HCT116 (cell line): ENCODE measurements at regions not wholly inside any gene's neighbourhood (a gene's known extent, or its start where the extent isn't known, plus 50 kb on each side); places are given as distances from the start of the nearest gene placed in this dataset.

Source experiments
- ATAC-seq: fragments of 200-7000 bp; cut with Tn5 transposase; 2 replicates; pipeline ENCODE4 v1.9.1; 2020; ENCODE audit warnings: mild to moderate bottlenecking, moderate library complexity
- BruUV-seq: library from RNA; stranded (reverse); fragments of 400-500 nt; replicated peaks from 2 replicates; lab custom pipeline; 2021; lab: Mats Ljungman, UMichigan
- CTCF ChIA-PET: fragments of 300-600 bp; sonication (Branson Sonifier 250); formaldehyde crosslinking; loops from one replicate; lab custom pipeline; 2021; ENCODE audit warnings: antibody characterized with exemption; lab: Charles Lee
- POLR2A ChIA-PET: fragments of 300-600, 350-600 bp; sonication (Branson Sonifier 250); formaldehyde crosslinking; loops from one replicate; lab custom pipeline; 2021; ENCODE audit warnings: antibody characterized with exemption; lab: Charles Lee
- RAD21 ChIA-PET, 2 experiments: fragments of 300-600 bp; sonication (Branson Sonifier 250); formaldehyde crosslinking; loops; one replicate each; lab custom pipeline; 2023; ENCODE audit warnings: low total read pairs in 2 of 2; ENCODE audit not compliant: uncharacterized antibody in 2 of 2, unreplicated experiment in 2 of 2, low non-redundant PET in 1 of 2; lab: Charles Lee
- DNase-seq: peaks from one replicate; pipeline ENCODE4 v3.0.0-alpha.2; 2010; ENCODE audit warnings: low read depth, low spot score
- H2AFZ ChIP-seq: fragments of 200-600 bp; shearing (Covaris generic), sonication (generic); 2 replicates; pipeline ENCODE4 v1.6.1; 2017; ENCODE audit warnings: low read depth, mixed run types, mixed read lengths, antibody characterized with exemption, low read length; ENCODE audit not compliant: poor library complexity, severe bottlenecking
- H3K27ac ChIP-seq: 2 replicates; pipeline ENCODE4 v1.5.1; 2012; ENCODE audit warnings: low read depth, low read length
- H3K27me3 ChIP-seq: fragments of 200-600 bp; sonication (generic); 2 replicates; pipeline ENCODE4 v1.6.1; 2016; ENCODE audit warnings: mixed run types, low read length, mixed read lengths; ENCODE audit not compliant: insufficient read depth
- H3K36me3 ChIP-seq, 2 experiments: fragments of 200-500 bp in 1 of 2; fragments of 200-600 bp in 1 of 2; sonication (Bioruptor generic) in 1 of 2; sonication (generic) in 1 of 2; 2 replicates each; pipeline versions ENCODE4 v1.5.1 to v1.6.1; 2014 to 2016; ENCODE audit warnings: low read length in 2 of 2, inconsistent platforms in 1 of 2, mixed read lengths in 1 of 2, mixed run types in 1 of 2; ENCODE audit not compliant: insufficient read depth in 2 of 2, control insufficient read depth in 1 of 2
- H3K4me1 ChIP-seq, 2 experiments: fragments of 200-600 bp in 1 of 2; sonication (generic) in 1 of 2; 2 replicates each; pipeline versions ENCODE4 v1.5.1 to v1.6.1; 2012 to 2017; ENCODE audit warnings: low read length in 2 of 2, inconsistent platforms in 1 of 2, mild to moderate bottlenecking in 1 of 2, mixed read lengths in 1 of 2, mixed run types in 1 of 2, moderate library complexity in 1 of 2; ENCODE audit not compliant: insufficient read depth in 2 of 2, control insufficient read depth in 1 of 2
- H3K4me2 ChIP-seq: fragments of 200-600 bp; sonication (generic); 2 replicates; pipeline ENCODE4 v1.6.1; 2017; ENCODE audit warnings: mixed run types, low read length, mixed read lengths
- H3K4me3 ChIP-seq, 2 experiments: fragments of 200-600 bp in 1 of 2; sonication (generic) in 1 of 2; replicated peaks in 1 of 2; 2 replicates each; pipeline ENCODE4 v1.5.1; 2011 to 2016; ENCODE audit warnings: low read length in 2 of 2, control low read depth in 1 of 2, low read depth in 1 of 2, mild to moderate bottlenecking in 1 of 2, mixed read lengths in 1 of 2, mixed run types in 1 of 2
- H3K79me2 ChIP-seq: fragments of 200-600 bp; sonication (generic); 2 replicates; pipeline ENCODE4 v1.6.1; 2017; ENCODE audit warnings: mild to moderate bottlenecking, mixed run types, low read length, moderate library complexity, mixed read lengths; ENCODE audit not compliant: insufficient read depth
- H3K9ac ChIP-seq: fragments of 200-600 bp; sonication (generic); 2 replicates; pipeline ENCODE4 v1.6.1; 2016; ENCODE audit warnings: low read length, mixed read lengths
- H3K9me2 ChIP-seq: fragments of 200-600 bp; sonication (generic), shearing (Covaris generic); 2 replicates; pipeline ENCODE4 v1.6.1; 2017; ENCODE audit warnings: mixed run types, mild to moderate bottlenecking, moderate library complexity; ENCODE audit not compliant: insufficient read depth
- H3K9me3 ChIP-seq, 2 experiments: fragments of 200-500 bp in 1 of 2; fragments of 200-600 bp in 1 of 2; sonication (Bioruptor generic) in 1 of 2; sonication (generic) in 1 of 2; 2 replicates each; pipeline ENCODE4 v1.6.1; 2014 to 2017; ENCODE audit warnings: low read length in 2 of 2, mixed read lengths in 2 of 2, inconsistent platforms in 1 of 2, low read depth in 1 of 2, mild to moderate bottlenecking in 1 of 2, mixed run types in 1 of 2, moderate library complexity in 1 of 2; ENCODE audit not compliant: control insufficient read depth in 1 of 2, insufficient read depth in 1 of 2
- H4K20me1 ChIP-seq: fragments of 200-600 bp; sonication (generic), shearing (Covaris generic); 2 replicates; pipeline ENCODE4 v1.6.1; 2017; ENCODE audit warnings: mixed run types, mild to moderate bottlenecking, moderate library complexity; ENCODE audit not compliant: insufficient read depth
- CBX3 ChIP-seq: IDR thresholded peaks from 2 replicates; pipeline ENCODE4 v1.6.1; 2012; ENCODE audit warnings: low read depth
- CTCF ChIP-seq, 3 experiments: fragments of 200-600 bp in 1 of 3; sonication (generic) in 1 of 3; IDR thresholded peaks in 2 of 3; conservative IDR thresholded peaks in 1 of 3; 2 replicates each; pipeline ENCODE4 v1.5.1; 2012 to 2017; ENCODE audit warnings: low read depth in 2 of 3, low read length in 2 of 3, antibody characterized with exemption in 1 of 3, borderline replicate concordance in 1 of 3, control low read depth in 1 of 3, mild to moderate bottlenecking in 1 of 3, mixed read lengths in 1 of 3, mixed run types in 1 of 3, moderate library complexity in 1 of 3; ENCODE audit not compliant: insufficient read depth in 1 of 3
- ELF1 ChIP-seq: IDR thresholded peaks from 2 replicates; pipeline ENCODE4 v1.6.1; 2012; ENCODE audit warnings: low read depth, borderline replicate concordance
- EZH2phosphoT487 ChIP-seq: fragments of 200-600 bp; IDR thresholded peaks from 2 replicates; pipeline ENCODE4 v1.6.1; 2018; ENCODE audit warnings: antibody characterized with exemption, borderline replicate concordance
- FOSL1 ChIP-seq: IDR thresholded peaks from 2 replicates; pipeline ENCODE4 v1.6.1; 2012; ENCODE audit warnings: low read depth
- JUND ChIP-seq: IDR thresholded peaks from 2 replicates; pipeline ENCODE4 v1.6.1; 2012
- MAX ChIP-seq: IDR thresholded peaks from 2 replicates; pipeline ENCODE4 v1.6.1; 2012
- POLR2AphosphoS5 ChIP-seq: IDR thresholded peaks from 2 replicates; pipeline ENCODE4 v1.6.1; 2011; ENCODE audit warnings: mild to moderate bottlenecking, low read depth, low read length, moderate library complexity
- RAD21 ChIP-seq: IDR thresholded peaks from 2 replicates; pipeline ENCODE4 v1.6.1; 2012; ENCODE audit warnings: low read depth, mild to moderate bottlenecking
- SIN3A ChIP-seq: IDR thresholded peaks from 2 replicates; pipeline ENCODE4 v1.6.1; 2012; ENCODE audit warnings: low read depth
- ZFX ChIP-seq: fragments of 450-650 bp; IDR thresholded peaks from 2 replicates; pipeline ENCODE4 v1.6.1; 2017
- ZNF274 ChIP-seq: fragments of 200-500 bp; sonication (Bioruptor generic); IDR thresholded peaks from 2 replicates; pipeline ENCODE4 v1.6.1; 2014; ENCODE audit warnings: mild to moderate bottlenecking, low read depth, low read length, inconsistent platforms
- intact Hi-C: fragments of 100-400 bp; cut with micrococcal nuclease; formaldehyde crosslinking; loops from 2 replicates; pipeline ENCODE4 v1.10.0; 2022

GRCh38 chr9:89254058-89254772 is 56.8 kb upstream of the CKS2 start:
- Histone ChIP-seq H3K79me2 (no peaks in the 10 kb centered on the region), H3K9ac (no peak overlapping the region), H3K36me3 (no peaks in the 10 kb centered on the region), H3K4me2 (no peak overlapping the region), H2AFZ (no peak overlapping the region), H3K27ac (no peak overlapping the region), H4K20me1 (no peaks in the 10 kb centered on the region), H3K9me2 (no peaks in the 10 kb centered on the region), H3K9me3 (no peaks in the 10 kb centered on the region), H3K4me1 (no peaks in the 10 kb centered on the region), H3K27me3 (no peaks in the 10 kb centered on the region), H3K4me3 (no peak overlapping the region)
- no peak for DNase-seq
- no peak for ATAC-seq
- ChIA-PET POLR2A (no interaction called here), CTCF (no interaction called here), RAD21 (no interaction called here)
- TF ChIP-seq ZFX (no peak), FOSL1 (no peak), JUND (no peak), EZH2phosphoT487 (no peak), RAD21 (no peak), ELF1 (no peak), POLR2AphosphoS5 (no peak), ZNF274 (no peak), SIN3A (no peak), CBX3 (no peak)
- BruUV-seq: no TSS peak
- intact Hi-C loops: no loop called here

- ChIA-PET CTCF (no interaction called here), POLR2A (no interaction called here), RAD21 (no interaction called here)
- Histone ChIP-seq H3K79me2 (no peaks in the 10 kb centered on the region), H3K9me2 (no peaks in the 10 kb centered on the region), H3K36me3 (no peaks in the 10 kb centered on the region), H3K9me3 (no peaks in the 10 kb centered on the region), H3K4me3 (no peak overlapping the region), H3K9ac (no peak overlapping the region), H3K4me1 (no peaks in the 10 kb centered on the region), H2AFZ (no peak overlapping the region), H3K27me3 (no peaks in the 10 kb centered on the region), H3K27ac (no peak overlapping the region), H3K4me2 (no peak overlapping the region), H4K20me1 (no peaks in the 10 kb centered on the region)
- TF ChIP-seq MAX (no peak), RAD21 (no peak), POLR2AphosphoS5 (no peak), ELF1 (no peak), CTCF (IDR thresholded peaks at IDR 0.05 in 2 of 3, conservative IDR thresholded peaks at IDR 0.05 in 1 of 3; ENCODE audit: borderline replicate concordance in 1 of 3, insufficient read depth in 1 of 3, low read depth in 2 of 3, low read length in 2 of 3) (no peak)
- intact Hi-C loops: no loop called here
- no peak for DNase-seq
- ATAC-seq: no peak
- no TSS peak for BruUV-seq
Measured at GRCh38 chr9:89254773-89255125, 56.2 kb upstream of the CKS2 start.
